ENCODE measurements at regions not wholly inside any gene's neighbourhood (a gene's known extent, or its start where the extent isn't known, plus 50 kb on each side); places are given as distances from the start of the nearest gene placed in this dataset.
A peak's percentile ranks its signal among the peaks of the same experiment; 100 is the strongest.

GRCh38 chr7:15099074-15099473, 196.5 kb upstream of the DGKB start:
- TF ChIP-seq TSHZ2 (CRISPR knock-in tag; IDR thresholded peaks at IDR 0.05) (peak; percentile 48; the same call in 1 of the 2 replicates), CSRNP3 (CRISPR knock-in tag; IDR thresholded peaks at IDR 0.05) (no peak; the same call in 1 of the 2 replicates), TOX (CRISPR knock-in tag; IDR thresholded peaks at IDR 0.05; ENCODE audit: borderline replicate concordance) (no peak), TCF4 (CRISPR knock-in tag; IDR thresholded peaks at IDR 0.05; ENCODE audit: borderline replicate concordance) (peak; percentile 84)
- peak; percentile 78 for ATAC-seq

GRCh38 chr7:15096853-15097252, 194.3 kb upstream of the DGKB start:
- ATAC-seq, result no peak

GRCh38 chr7:15094989-15095388, 192.4 kb upstream of the DGKB start:
- no peak for ATAC-seq
- no peak for TF ChIP-seq ARNTL (CRISPR knock-in tag; IDR thresholded peaks at IDR 0.05; ENCODE audit: borderline replicate concordance, low read depth)
- TF ChIP-seq ISL1 (CRISPR knock-in tag; IDR thresholded peaks at IDR 0.05), result no peak
- no peak for TF ChIP-seq CREB5 (CRISPR knock-in tag; IDR thresholded peaks at IDR 0.05; ENCODE audit: low read depth)
- no peak for TF ChIP-seq BACH2 (CRISPR knock-in tag; IDR thresholded peaks at IDR 0.05; ENCODE audit: borderline replicate concordance)
- no peak for TF ChIP-seq ZFP3 (CRISPR knock-in tag; IDR thresholded peaks at IDR 0.05)
- no peak for TF ChIP-seq GLIS3 (CRISPR knock-in tag; IDR thresholded peaks at IDR 0.05)
- no peak for TF ChIP-seq CSDC2 (CRISPR knock-in tag; IDR thresholded peaks at IDR 0.05)
- no peak for TF ChIP-seq ZNF565 (CRISPR knock-in tag; conservative IDR thresholded peaks at IDR 0.05; ENCODE audit: low read depth)
- TF ChIP-seq POU6F1 (CRISPR knock-in tag; IDR thresholded peaks at IDR 0.05; ENCODE audit: borderline replicate concordance, low read depth), result no peak
- TF ChIP-seq RARB (CRISPR knock-in tag; IDR thresholded peaks at IDR 0.05), result no peak
- no peak for TF ChIP-seq ZFP30 (CRISPR knock-in tag; IDR thresholded peaks at IDR 0.05)
- no peak for TF ChIP-seq SNAI2 (CRISPR knock-in tag; IDR thresholded peaks at IDR 0.05)
- no peak for TF ChIP-seq PATZ1 (CRISPR knock-in tag; IDR thresholded peaks at IDR 0.05; ENCODE audit: borderline replicate concordance)
- TF ChIP-seq TOX (CRISPR knock-in tag; IDR thresholded peaks at IDR 0.05; ENCODE audit: borderline replicate concordance), result no peak
- no peak for TF ChIP-seq ZNF8 (CRISPR knock-in tag; IDR thresholded peaks at IDR 0.05)
- TF ChIP-seq PPARA (CRISPR knock-in tag; IDR thresholded peaks at IDR 0.05; ENCODE audit: borderline replicate concordance), result no peak

More at GRCh38 chr7:15096853-15097252, 194.3 kb upstream of the DGKB start:
- no peak for TF ChIP-seq OSR1 (CRISPR knock-in tag; IDR thresholded peaks at IDR 0.05)
- TF ChIP-seq CREB5 (CRISPR knock-in tag; IDR thresholded peaks at IDR 0.05; ENCODE audit: low read depth), result no peak
- TF ChIP-seq POU6F1 (CRISPR knock-in tag; IDR thresholded peaks at IDR 0.05; ENCODE audit: borderline replicate concordance, low read depth), result no peak
- TF ChIP-seq PPARA (CRISPR knock-in tag; IDR thresholded peaks at IDR 0.05; ENCODE audit: borderline replicate concordance), result no peak
- no peak for TF ChIP-seq TOX (CRISPR knock-in tag; IDR thresholded peaks at IDR 0.05; ENCODE audit: borderline replicate concordance)

Measured in SK-N-SH treated with all-trans-retinoic acid at 6 μM for 48 hours (cell line).